ENCODE measurements at regions not wholly inside any gene's neighbourhood (a gene's known extent, or its start where the extent isn't known, plus 50 kb on each side); places are given as distances from the start of the nearest gene placed in this dataset.

- H3K27ac Mint-ChIP-seq (ENCODE audit: unreplicated experiment), result no peak overlapping the region
- no peaks in the 10 kb centered on the region for H3K36me3 Mint-ChIP-seq (ENCODE audit: unreplicated experiment)
- no peak overlapping the region for H3K4me3 Mint-ChIP-seq (ENCODE audit: unreplicated experiment)
- no peak for TF ChIP-seq CTCF (IDR thresholded peaks at IDR 0.05; ENCODE audit: partially characterized antibody, unreplicated experiment)
- H3K9me3 Mint-ChIP-seq (ENCODE audit: unreplicated experiment), result peaks cover 2% of the 10 kb centered on the region
- DNase-seq, result no peak
- no peaks in the 10 kb centered on the region for H3K4me1 Mint-ChIP-seq (ENCODE audit: low read depth, unreplicated experiment)
- H3K27me3 Mint-ChIP-seq (ENCODE audit: unreplicated experiment), result peaks cover 3% of the 10 kb centered on the region
Observed at GRCh38 chr15:88745696-88746095, 57.5 kb upstream of the ACAN start.

GRCh38 chr15:88746451-88746850 lies 56.8 kb upstream of the ACAN start:
- Mint-ChIP-seq H3K4me3 (ENCODE audit: unreplicated experiment) (no peak overlapping the region), H3K27ac (ENCODE audit: unreplicated experiment) (no peak overlapping the region), H3K9me3 (ENCODE audit: unreplicated experiment) (peaks cover 2% of the 10 kb centered on the region), H3K27me3 (ENCODE audit: unreplicated experiment) (peaks cover 2% of the 10 kb centered on the region), H3K36me3 (ENCODE audit: unreplicated experiment) (no peaks in the 10 kb centered on the region), H3K4me1 (ENCODE audit: low read depth, unreplicated experiment) (no peaks in the 10 kb centered on the region)
- TF ChIP-seq CTCF (IDR thresholded peaks at IDR 0.05; ENCODE audit: partially characterized antibody, unreplicated experiment), result no peak
- no peak for DNase-seq

GRCh38 chr15:88747111-88747510 lies 56.1 kb upstream of the ACAN start:
- no peak for DNase-seq
- Mint-ChIP-seq H3K27me3 (ENCODE audit: unreplicated experiment) (peaks cover 2% of the 10 kb centered on the region), H3K27ac (ENCODE audit: unreplicated experiment) (no peak overlapping the region)

GRCh38 chr15:88747631-88748030 lies 55.6 kb upstream of the ACAN start:
- TF ChIP-seq CTCF (IDR thresholded peaks at IDR 0.05; ENCODE audit: partially characterized antibody, unreplicated experiment), result no peak
- Mint-ChIP-seq H3K4me1 (ENCODE audit: low read depth, unreplicated experiment) (peaks cover 2% of the 10 kb centered on the region), H3K36me3 (ENCODE audit: unreplicated experiment) (no peaks in the 10 kb centered on the region), H3K9me3 (ENCODE audit: unreplicated experiment) (peaks cover 2% of the 10 kb centered on the region), H3K27me3 (ENCODE audit: unreplicated experiment) (peaks cover 2% of the 10 kb centered on the region), H3K27ac (ENCODE audit: unreplicated experiment) (no peak overlapping the region), H3K4me3 (ENCODE audit: unreplicated experiment) (no peak overlapping the region)
- DNase-seq, result no peak

More at GRCh38 chr15:88747111-88747510, 56.1 kb upstream of the ACAN start:
- peaks cover 2% of the 10 kb centered on the region for H3K9me3 Mint-ChIP-seq (ENCODE audit: unreplicated experiment)
- no peak overlapping the region for H3K4me3 Mint-ChIP-seq (ENCODE audit: unreplicated experiment)
- H3K36me3 Mint-ChIP-seq (ENCODE audit: unreplicated experiment), result no peaks in the 10 kb centered on the region
- no peaks in the 10 kb centered on the region for H3K4me1 Mint-ChIP-seq (ENCODE audit: low read depth, unreplicated experiment)
- TF ChIP-seq CTCF (IDR thresholded peaks at IDR 0.05; ENCODE audit: partially characterized antibody, unreplicated experiment), result no peak

GRCh38 chr15:88748081-88748480 lies 55.2 kb upstream of the ACAN start:
- no peak for TF ChIP-seq CTCF (IDR thresholded peaks at IDR 0.05; ENCODE audit: partially characterized antibody, unreplicated experiment)
- H3K9me3 Mint-ChIP-seq (ENCODE audit: unreplicated experiment), result peaks cover 4% of the 10 kb centered on the region
- DNase-seq, result no peak
- H3K4me3 Mint-ChIP-seq (ENCODE audit: unreplicated experiment), result no peak overlapping the region
- no peaks in the 10 kb centered on the region for H3K36me3 Mint-ChIP-seq (ENCODE audit: unreplicated experiment)
- no peak overlapping the region for H3K27ac Mint-ChIP-seq (ENCODE audit: unreplicated experiment)
- peaks cover 4% of the 10 kb centered on the region for H3K27me3 Mint-ChIP-seq (ENCODE audit: unreplicated experiment)
- H3K4me1 Mint-ChIP-seq (ENCODE audit: low read depth, unreplicated experiment), result peaks cover 6% of the 10 kb centered on the region

Data from glutamatergic neuron (in vitro differentiated cells).